A673 (cell line): ENCODE measurements at regions not wholly inside any gene's neighbourhood (a gene's known extent, or its start where the extent isn't known, plus 50 kb on each side); places are given as distances from the start of the nearest gene placed in this dataset.

Experiments used
- BruUV-seq: library from RNA; stranded (reverse); fragments of 400-500 nt; replicated peaks from 2 replicates; lab custom pipeline; 2021; lab: Mats Ljungman, UMichigan
- CTCF ChIA-PET: fragments of 300-600 bp; sonication (Branson Sonifier 250); formaldehyde crosslinking; loops from one replicate; lab custom pipeline; 2022; ENCODE audit warnings: antibody characterized with exemption; lab: Charles Lee
- POLR2A ChIA-PET: fragments of 300-600 bp; sonication (Branson Sonifier 250); formaldehyde crosslinking; loops from one replicate; lab custom pipeline; 2022; ENCODE audit warnings: antibody characterized with exemption; ENCODE audit not compliant: low non-redundant PET; lab: Charles Lee
- DNase-seq: peaks from one replicate; pipeline ENCODE4 v3.0.0-alpha.2; 2015; ENCODE audit warnings: low spot score
- H3K27ac ChIP-seq: fragments of 200-600 bp; sonication (generic); 2 replicates; pipeline ENCODE4 v1.5.1; 2016; ENCODE audit warnings: mixed run types, low read depth, mild to moderate bottlenecking, mixed read lengths, antibody characterized with exemption, low read length; ENCODE audit not compliant: poor library complexity, severe bottlenecking
- H3K27me3 ChIP-seq: fragments of 200-600 bp; sonication (generic); replicated peaks from 2 replicates; pipeline ENCODE4 v1.6.1; 2017; ENCODE audit warnings: mixed run types, low read depth, mild to moderate bottlenecking, mixed read lengths, antibody characterized with exemption, low read length; ENCODE audit not compliant: insufficient read depth, poor library complexity
- H3K36me3 ChIP-seq: fragments of 200-600 bp; sonication (generic); 2 replicates; pipeline ENCODE4 v1.6.1; 2016; ENCODE audit warnings: mixed run types, mild to moderate bottlenecking, mixed read lengths, antibody characterized with exemption, low read length; ENCODE audit not compliant: insufficient read depth, poor library complexity, severe bottlenecking
- H3K4me1 ChIP-seq: fragments of 200-600 bp; sonication (generic); 2 replicates; pipeline ENCODE4 v1.6.1; 2017; ENCODE audit warnings: mixed run types, mild to moderate bottlenecking, mixed read lengths, antibody characterized with exemption, low read length; ENCODE audit not compliant: insufficient read depth, poor library complexity, severe bottlenecking
- H3K4me3 ChIP-seq: fragments of 200-600 bp; sonication (generic); 2 replicates; pipeline ENCODE4 v1.5.1; 2016; ENCODE audit warnings: low read depth, mixed run types, mild to moderate bottlenecking, mixed read lengths, low read length; ENCODE audit not compliant: poor library complexity, severe bottlenecking
- H3K9me3 ChIP-seq: fragments of 200-600 bp; sonication (generic); 2 replicates; pipeline ENCODE4 v1.6.1; 2016; ENCODE audit warnings: mixed run types, low read depth, mild to moderate bottlenecking, mixed read lengths, antibody characterized with exemption, low read length; ENCODE audit not compliant: poor library complexity, severe bottlenecking
- EZH2 ChIP-seq: fragments of 200-600 bp; sonication (generic); IDR thresholded peaks from 2 replicates; pipeline ENCODE4 v1.6.1; 2017; ENCODE audit warnings: borderline replicate concordance, low read depth, mild to moderate bottlenecking, mixed read lengths, antibody characterized with exemption, low read length; ENCODE audit not compliant: poor library complexity, severe bottlenecking
- intact Hi-C: fragments of 100-400 bp; cut with micrococcal nuclease; formaldehyde crosslinking; loops from one replicate; pipeline ENCODE4 v1.10.0; 2022; ENCODE audit not compliant: unreplicated experiment
- TF ChIP-seq, protein P1 (sequence below): fragments of 300-800, 200-600 bp; sonication (generic); conservative IDR thresholded peaks from 2 replicates; pipeline ENCODE4 v1.5.1; 2017; ENCODE audit warnings: low read depth, mild to moderate bottlenecking, antibody characterized with exemption, low read length, moderate library complexity, mixed read lengths

GRCh38 chr2:123512547-123512946 is 512.5 kb upstream of the CNTNAP5 start:
- H3K9me3 ChIP-seq, result no peaks in the 10 kb centered on the region
- no peak for TF ChIP-seq EZH2
- TF ChIP-seq, protein P1, sequence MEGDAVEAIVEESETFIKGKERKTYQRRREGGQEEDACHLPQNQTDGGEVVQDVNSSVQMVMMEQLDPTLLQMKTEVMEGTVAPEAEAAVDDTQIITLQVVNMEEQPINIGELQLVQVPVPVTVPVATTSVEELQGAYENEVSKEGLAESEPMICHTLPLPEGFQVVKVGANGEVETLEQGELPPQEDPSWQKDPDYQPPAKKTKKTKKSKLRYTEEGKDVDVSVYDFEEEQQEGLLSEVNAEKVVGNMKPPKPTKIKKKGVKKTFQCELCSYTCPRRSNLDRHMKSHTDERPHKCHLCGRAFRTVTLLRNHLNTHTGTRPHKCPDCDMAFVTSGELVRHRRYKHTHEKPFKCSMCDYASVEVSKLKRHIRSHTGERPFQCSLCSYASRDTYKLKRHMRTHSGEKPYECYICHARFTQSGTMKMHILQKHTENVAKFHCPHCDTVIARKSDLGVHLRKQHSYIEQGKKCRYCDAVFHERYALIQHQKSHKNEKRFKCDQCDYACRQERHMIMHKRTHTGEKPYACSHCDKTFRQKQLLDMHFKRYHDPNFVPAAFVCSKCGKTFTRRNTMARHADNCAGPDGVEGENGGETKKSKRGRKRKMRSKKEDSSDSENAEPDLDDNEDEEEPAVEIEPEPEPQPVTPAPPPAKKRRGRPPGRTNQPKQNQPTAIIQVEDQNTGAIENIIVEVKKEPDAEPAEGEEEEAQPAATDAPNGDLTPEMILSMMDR, result no peak
- ChIA-PET CTCF (no interaction called here), POLR2A (no interaction called here)
- intact Hi-C loops, result no loop called here
- H3K27me3 ChIP-seq, result no peaks in the 10 kb centered on the region
- no TSS peak for BruUV-seq
- no peak overlapping the region for H3K27ac ChIP-seq
- H3K4me1 ChIP-seq, result peaks cover 3% of the 10 kb centered on the region
- DNase-seq, result no peak
- H3K4me3 ChIP-seq, result no peak overlapping the region
- no peaks in the 10 kb centered on the region for H3K36me3 ChIP-seq

DNA sequence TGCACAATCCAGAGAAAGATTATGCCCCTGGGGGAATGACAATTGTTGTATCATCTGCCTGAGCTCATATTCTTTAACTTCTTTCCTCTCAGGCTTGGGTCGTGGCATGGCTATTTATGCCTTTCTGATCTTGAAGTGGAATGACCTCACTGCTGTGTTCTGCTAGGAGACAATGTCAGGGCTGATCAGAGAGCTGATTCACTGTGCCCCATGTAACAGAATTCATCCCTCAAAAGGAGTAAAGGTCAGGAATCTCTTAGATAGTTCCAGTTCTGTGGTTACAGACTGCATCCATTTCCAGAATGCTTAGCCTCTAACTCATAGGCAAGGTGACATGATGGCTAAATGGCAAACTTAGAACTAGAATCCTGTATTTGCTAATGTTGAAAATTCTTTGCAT is 511.7 kb upstream of the CNTNAP5 start:
- no peaks in the 10 kb centered on the region for H3K36me3 ChIP-seq
- no peak overlapping the region for H3K27ac ChIP-seq
- no peaks in the 10 kb centered on the region for H3K27me3 ChIP-seq
- intact Hi-C loops, result no loop called here
- H3K4me1 ChIP-seq, result peaks cover 6% of the 10 kb centered on the region
- ChIA-PET POLR2A (no interaction called here), CTCF (no interaction called here)
- H3K9me3 ChIP-seq, result no peaks in the 10 kb centered on the region
- TF ChIP-seq EZH2, result no peak
- no peak for DNase-seq
- BruUV-seq, result no TSS peak
- H3K4me3 ChIP-seq, result no peak overlapping the region

DNA sequence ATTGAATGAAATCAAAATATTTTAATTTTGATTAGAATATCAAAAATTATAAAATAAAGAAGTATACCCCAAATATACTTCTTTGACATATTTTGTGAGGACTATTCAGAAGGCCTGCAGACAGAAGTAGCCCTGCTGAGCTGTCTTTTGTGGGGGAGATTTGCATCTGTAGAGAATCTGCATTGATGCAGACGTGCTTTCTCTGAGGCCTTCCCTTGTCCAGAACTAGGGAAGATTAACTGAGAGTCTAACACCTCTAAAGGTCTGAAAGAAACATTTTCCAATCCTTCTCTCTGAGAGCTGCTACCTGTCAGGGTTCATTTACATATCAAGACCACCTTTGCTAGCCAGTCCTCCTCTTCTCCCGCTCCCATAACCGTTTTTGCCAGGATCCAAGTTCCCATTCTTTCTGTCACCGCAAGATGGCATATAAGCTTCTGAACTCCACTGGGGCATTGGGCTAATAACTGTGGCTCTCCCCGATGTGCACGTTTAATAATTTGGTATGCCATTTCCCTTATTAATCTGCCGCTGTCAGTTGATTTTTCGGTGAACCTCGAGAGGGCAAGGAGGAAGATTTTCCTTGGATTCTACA is 510.4 kb upstream of the CNTNAP5 start:
- ChIA-PET CTCF (no interaction called here), POLR2A (no interaction called here)
- H3K27ac ChIP-seq, result no peak overlapping the region
- H3K36me3 ChIP-seq, result no peaks in the 10 kb centered on the region
- H3K27me3 ChIP-seq, result no peaks in the 10 kb centered on the region
- TF ChIP-seq EZH2, result no peak
- TF ChIP-seq, protein P1, result peak; percentile 63
- BruUV-seq, result no TSS peak
- DNase-seq, result peak; percentile 51
- H3K9me3 ChIP-seq, result no peaks in the 10 kb centered on the region
- H3K4me1 ChIP-seq, result peaks cover 6% of the 10 kb centered on the region
- no peak overlapping the region for H3K4me3 ChIP-seq
- intact Hi-C loops, result loop anchor here (5.0 kb wide), 1 partner anchor 478 kb away; no protein-coding TSS in a partner anchor

DNA sequence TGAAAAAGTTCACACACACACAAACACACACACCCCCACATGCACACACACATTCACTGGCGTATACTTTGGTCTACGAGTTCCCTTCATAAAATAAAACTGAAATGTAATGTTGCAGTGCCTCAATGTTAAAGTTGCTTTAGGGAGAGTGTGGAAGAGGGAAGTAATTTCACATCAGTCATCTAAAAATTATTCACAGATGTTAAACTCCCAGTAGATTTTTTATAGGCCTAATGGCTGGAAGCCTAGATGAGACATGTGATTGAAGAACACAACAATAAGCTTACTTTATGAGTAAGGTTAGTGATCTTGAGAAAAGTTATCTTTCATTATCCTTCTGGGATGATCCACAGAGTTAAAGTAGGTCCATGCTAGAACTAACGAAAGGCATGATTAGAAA is 506.7 kb upstream of the CNTNAP5 start:
- BruUV-seq, result no TSS peak
- intact Hi-C loops, result loop anchor here (5.0 kb wide), 1 partner anchor 474 kb away; no protein-coding TSS in a partner anchor

More for the DNA sequence above, 506.7 kb upstream of the CNTNAP5 start:
- Histone ChIP-seq H3K4me1 (peaks cover 6% of the 10 kb centered on the region), H3K36me3 (no peaks in the 10 kb centered on the region), H3K27ac (no peak overlapping the region), H3K27me3 (no peaks in the 10 kb centered on the region), H3K4me3 (no peak overlapping the region), H3K9me3 (no peaks in the 10 kb centered on the region)
- ChIA-PET CTCF (no interaction called here), POLR2A (no interaction called here)
- DNase-seq, result peak; percentile 33
- TF ChIP-seq, protein P1, result no peak
- no peak for TF ChIP-seq EZH2
